A673 (cell line): ENCODE measurements at regions not wholly inside any gene's neighbourhood (a gene's known extent, or its start where the extent isn't known, plus 50 kb on each side); places are given as distances from the start of the nearest gene placed in this dataset.

ENCODE experiments used
- BruUV-seq: library from RNA; stranded (reverse); fragments of 400-500 nt; replicated peaks from 2 replicates; lab custom pipeline; 2021; lab: Mats Ljungman, UMichigan
- CTCF ChIA-PET: fragments of 300-600 bp; sonication (Branson Sonifier 250); formaldehyde crosslinking; loops from one replicate; lab custom pipeline; 2022; ENCODE audit warnings: antibody characterized with exemption; lab: Charles Lee
- POLR2A ChIA-PET: fragments of 300-600 bp; sonication (Branson Sonifier 250); formaldehyde crosslinking; loops from one replicate; lab custom pipeline; 2022; ENCODE audit warnings: antibody characterized with exemption; ENCODE audit not compliant: low non-redundant PET; lab: Charles Lee
- DNase-seq: peaks from one replicate; pipeline ENCODE4 v3.0.0-alpha.2; 2015; ENCODE audit warnings: low spot score
- H3K27ac ChIP-seq: fragments of 200-600 bp; sonication (generic); 2 replicates; pipeline ENCODE4 v1.5.1; 2016; ENCODE audit warnings: mixed run types, low read depth, mild to moderate bottlenecking, mixed read lengths, antibody characterized with exemption, low read length; ENCODE audit not compliant: poor library complexity, severe bottlenecking
- H3K27me3 ChIP-seq: fragments of 200-600 bp; sonication (generic); replicated peaks from 2 replicates; pipeline ENCODE4 v1.6.1; 2017; ENCODE audit warnings: mixed run types, low read depth, mild to moderate bottlenecking, mixed read lengths, antibody characterized with exemption, low read length; ENCODE audit not compliant: insufficient read depth, poor library complexity
- H3K36me3 ChIP-seq: fragments of 200-600 bp; sonication (generic); 2 replicates; pipeline ENCODE4 v1.6.1; 2016; ENCODE audit warnings: mixed run types, mild to moderate bottlenecking, mixed read lengths, antibody characterized with exemption, low read length; ENCODE audit not compliant: insufficient read depth, poor library complexity, severe bottlenecking
- H3K4me1 ChIP-seq: fragments of 200-600 bp; sonication (generic); 2 replicates; pipeline ENCODE4 v1.6.1; 2017; ENCODE audit warnings: mixed run types, mild to moderate bottlenecking, mixed read lengths, antibody characterized with exemption, low read length; ENCODE audit not compliant: insufficient read depth, poor library complexity, severe bottlenecking
- H3K4me3 ChIP-seq: fragments of 200-600 bp; sonication (generic); 2 replicates; pipeline ENCODE4 v1.5.1; 2016; ENCODE audit warnings: low read depth, mixed run types, mild to moderate bottlenecking, mixed read lengths, low read length; ENCODE audit not compliant: poor library complexity, severe bottlenecking
- H3K9me3 ChIP-seq: fragments of 200-600 bp; sonication (generic); 2 replicates; pipeline ENCODE4 v1.6.1; 2016; ENCODE audit warnings: mixed run types, low read depth, mild to moderate bottlenecking, mixed read lengths, antibody characterized with exemption, low read length; ENCODE audit not compliant: poor library complexity, severe bottlenecking
- EZH2 ChIP-seq: fragments of 200-600 bp; sonication (generic); IDR thresholded peaks from 2 replicates; pipeline ENCODE4 v1.6.1; 2017; ENCODE audit warnings: borderline replicate concordance, low read depth, mild to moderate bottlenecking, mixed read lengths, antibody characterized with exemption, low read length; ENCODE audit not compliant: poor library complexity, severe bottlenecking
- intact Hi-C: fragments of 100-400 bp; cut with micrococcal nuclease; formaldehyde crosslinking; loops from one replicate; pipeline ENCODE4 v1.10.0; 2022; ENCODE audit not compliant: unreplicated experiment
- TF ChIP-seq, protein P1 (sequence below): fragments of 300-800, 200-600 bp; sonication (generic); conservative IDR thresholded peaks from 2 replicates; pipeline ENCODE4 v1.5.1; 2017; ENCODE audit warnings: low read depth, mild to moderate bottlenecking, antibody characterized with exemption, low read length, moderate library complexity, mixed read lengths

DNA sequence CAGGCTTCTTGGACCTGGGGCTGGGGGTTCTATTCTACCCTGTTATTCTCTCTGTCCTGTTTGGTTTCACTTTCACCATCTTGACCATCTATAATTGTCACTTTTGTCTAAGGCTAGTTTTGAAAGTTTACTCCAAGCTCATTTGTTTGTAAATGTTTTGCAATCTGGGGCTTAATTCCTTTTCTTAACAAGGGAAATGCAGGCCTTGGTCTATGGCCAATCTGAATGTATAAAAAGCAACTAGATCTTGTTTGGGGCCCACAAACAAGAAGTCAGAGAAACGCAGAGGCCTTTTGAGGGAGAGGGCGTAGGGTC is 86.3 kb upstream of the PREP start:
- no TSS peak for BruUV-seq
- CTCF ChIA-PET = no interaction called here
- no peaks in the 10 kb centered on the region for H3K36me3 ChIP-seq
- no peak for DNase-seq
- no peaks in the 10 kb centered on the region for H3K9me3 ChIP-seq
- intact Hi-C loops = no loop called here
- POLR2A ChIA-PET = no interaction called here
- no peak overlapping the region for H3K27ac ChIP-seq
- no peaks in the 10 kb centered on the region for H3K4me1 ChIP-seq
- H3K27me3 ChIP-seq = no peaks in the 10 kb centered on the region
- no peak overlapping the region for H3K4me3 ChIP-seq
- TF ChIP-seq, protein P1, sequence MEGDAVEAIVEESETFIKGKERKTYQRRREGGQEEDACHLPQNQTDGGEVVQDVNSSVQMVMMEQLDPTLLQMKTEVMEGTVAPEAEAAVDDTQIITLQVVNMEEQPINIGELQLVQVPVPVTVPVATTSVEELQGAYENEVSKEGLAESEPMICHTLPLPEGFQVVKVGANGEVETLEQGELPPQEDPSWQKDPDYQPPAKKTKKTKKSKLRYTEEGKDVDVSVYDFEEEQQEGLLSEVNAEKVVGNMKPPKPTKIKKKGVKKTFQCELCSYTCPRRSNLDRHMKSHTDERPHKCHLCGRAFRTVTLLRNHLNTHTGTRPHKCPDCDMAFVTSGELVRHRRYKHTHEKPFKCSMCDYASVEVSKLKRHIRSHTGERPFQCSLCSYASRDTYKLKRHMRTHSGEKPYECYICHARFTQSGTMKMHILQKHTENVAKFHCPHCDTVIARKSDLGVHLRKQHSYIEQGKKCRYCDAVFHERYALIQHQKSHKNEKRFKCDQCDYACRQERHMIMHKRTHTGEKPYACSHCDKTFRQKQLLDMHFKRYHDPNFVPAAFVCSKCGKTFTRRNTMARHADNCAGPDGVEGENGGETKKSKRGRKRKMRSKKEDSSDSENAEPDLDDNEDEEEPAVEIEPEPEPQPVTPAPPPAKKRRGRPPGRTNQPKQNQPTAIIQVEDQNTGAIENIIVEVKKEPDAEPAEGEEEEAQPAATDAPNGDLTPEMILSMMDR = no peak
- no peak for TF ChIP-seq EZH2

DNA sequence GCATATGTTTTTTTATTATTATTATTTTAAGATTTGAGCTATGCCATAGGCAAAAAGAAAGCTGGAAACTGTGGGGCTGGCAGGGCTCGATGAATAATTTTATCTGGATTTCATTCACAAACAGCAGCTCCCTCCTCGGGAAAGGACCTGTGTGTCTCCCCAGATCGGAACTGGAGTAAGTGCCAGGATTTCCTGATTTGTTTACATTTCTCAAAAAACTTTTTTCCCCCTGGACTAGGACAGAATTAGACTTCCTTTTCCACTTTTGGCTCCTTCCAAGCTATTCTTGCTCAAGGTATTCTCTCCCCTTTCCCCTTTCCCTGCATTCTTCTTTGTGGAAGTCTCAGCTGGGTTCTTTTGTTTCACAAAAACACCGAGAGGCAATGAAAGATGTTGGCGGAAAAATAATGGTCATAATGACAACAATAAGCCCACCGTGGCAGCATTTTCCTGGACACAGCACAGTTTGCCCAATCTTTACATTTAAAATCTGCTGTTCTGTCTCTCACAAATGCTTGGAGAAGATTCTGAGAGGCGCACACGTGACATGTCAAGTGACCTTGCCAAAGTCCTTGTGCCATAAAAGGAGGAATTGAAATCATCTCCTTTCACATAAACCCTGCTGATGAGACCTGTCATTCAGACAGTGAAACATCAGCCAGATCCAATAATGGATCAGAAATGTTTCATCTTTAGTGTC is 85.8 kb upstream of the PREP start:
- no peaks in the 10 kb centered on the region for H3K4me1 ChIP-seq
- ChIA-PET POLR2A (no interaction called here), CTCF (no interaction called here)
- BruUV-seq = no TSS peak
- intact Hi-C loops = no loop called here
- no peak overlapping the region for H3K4me3 ChIP-seq
- H3K27ac ChIP-seq = no peak overlapping the region
- no peaks in the 10 kb centered on the region for H3K9me3 ChIP-seq
- H3K27me3 ChIP-seq = no peaks in the 10 kb centered on the region
- TF ChIP-seq EZH2 = no peak
- TF ChIP-seq, protein P1 = no peak
- no peaks in the 10 kb centered on the region for H3K36me3 ChIP-seq
- DNase-seq = no peak

DNA sequence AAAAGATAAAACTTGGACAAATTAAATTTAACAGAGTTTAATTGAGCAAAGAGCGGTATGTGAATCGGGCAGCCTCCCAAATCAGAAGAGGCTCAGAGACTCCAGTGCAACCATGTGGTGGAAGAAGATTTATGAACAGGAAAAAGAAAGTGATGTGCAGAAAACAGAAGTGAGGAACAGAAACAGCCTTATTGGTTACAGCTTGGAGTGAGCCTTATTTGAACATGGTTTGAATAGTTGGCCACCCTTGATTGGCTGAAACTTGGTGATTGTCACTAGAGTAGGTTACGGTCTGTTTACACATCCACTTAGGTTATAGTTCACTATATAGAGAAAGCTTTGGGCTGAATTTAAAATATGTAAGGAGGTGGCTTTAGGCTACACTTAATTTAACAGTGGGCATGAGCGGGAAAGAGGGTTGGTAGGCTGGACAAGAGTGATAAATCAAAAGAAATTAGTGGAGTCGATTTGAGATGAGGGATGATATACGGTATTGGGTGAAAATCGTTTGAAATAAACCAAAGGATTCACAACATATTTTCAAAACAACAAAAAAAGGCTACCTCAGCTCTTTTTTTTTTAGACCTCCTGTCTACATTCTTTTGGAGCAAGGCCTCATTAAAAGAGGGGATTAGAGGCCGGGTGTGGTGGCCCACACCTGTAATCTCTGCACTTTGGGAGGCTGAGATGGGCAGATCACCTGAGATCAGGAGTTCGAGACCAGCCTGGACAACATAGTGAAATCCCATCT is 84.3 kb upstream of the PREP start:
- Histone ChIP-seq H3K4me3 (no peak overlapping the region), H3K9me3 (no peaks in the 10 kb centered on the region), H3K36me3 (no peaks in the 10 kb centered on the region), H3K27ac (no peak overlapping the region), H3K27me3 (no peaks in the 10 kb centered on the region), H3K4me1 (no peaks in the 10 kb centered on the region)
- BruUV-seq = no TSS peak
- ChIA-PET POLR2A (no interaction called here), CTCF (no interaction called here)
- intact Hi-C loops = no loop called here
- no peak for DNase-seq
- no peak for TF ChIP-seq EZH2
- TF ChIP-seq, protein P1 = no peak
